ENCODE measurements at regions not wholly inside any gene's neighbourhood (a gene's known extent, or its start where the extent isn't known, plus 50 kb on each side); places are given as distances from the start of the nearest gene placed in this dataset.
"Not testable (repeated sequence)": the region's sequence is repeated elsewhere in the genome, so short reads cannot be mapped to it uniquely, and the experiment has no call there.

GRCh38 chr10:130512936-130513335 lies 376.7 kb downstream of the GLRX3 start:
- DNase-seq (ENCODE audit: low read depth): no peak

GRCh38 chr10:130513686-130514476 lies 377.7 kb downstream of the GLRX3 start:
- DNase-seq (ENCODE audit: low read depth): no peak

GRCh38 chr10:130515670-130516069 lies 379.5 kb downstream of the GLRX3 start:
- no peak for DNase-seq (ENCODE audit: low read depth)

DNA sequence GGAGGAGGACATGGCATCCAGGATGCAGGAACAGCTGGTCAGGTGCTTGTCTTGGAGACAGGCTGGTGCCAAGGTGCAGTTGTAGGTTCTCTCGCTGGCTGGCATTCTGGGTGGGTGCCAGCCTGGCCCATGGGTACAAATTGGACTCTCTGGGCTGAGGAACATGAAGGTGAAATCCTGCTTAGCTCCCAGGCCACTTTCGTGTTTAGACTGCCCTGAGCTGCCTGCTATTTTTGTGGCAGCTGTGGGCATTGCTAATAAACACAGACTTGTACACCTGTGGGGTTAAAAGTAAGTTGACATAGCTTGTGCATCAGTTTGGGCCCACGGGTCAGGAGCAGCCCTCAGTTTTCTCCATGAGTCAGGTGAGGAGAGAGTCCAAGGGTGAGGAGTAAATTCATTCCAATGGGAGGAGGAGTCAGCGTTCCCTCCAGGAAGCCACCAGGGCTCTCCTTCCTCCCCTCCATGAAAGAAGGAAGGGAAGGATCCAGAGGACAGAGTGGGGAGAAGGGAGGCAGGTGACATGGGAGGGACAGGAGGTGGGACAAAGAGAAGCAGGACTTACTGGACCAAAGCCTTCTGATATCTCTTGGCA lies 380.0 kb downstream of the GLRX3 start:
- no peak for DNase-seq (ENCODE audit: low read depth)

GRCh38 chr10:130518921-130519320 lies 382.7 kb downstream of the GLRX3 start:
- not testable (repeated sequence) for DNase-seq (ENCODE audit: low read depth)

- no peak for DNase-seq (ENCODE audit: low read depth)
Observed at GRCh38 chr10:130519791-130520190, 383.6 kb downstream of the GLRX3 start.

- no peak for DNase-seq (ENCODE audit: low read depth)
Observed at GRCh38 chr10:130531312-130531711, 395.1 kb downstream of the GLRX3 start.

GRCh38 chr10:130541090-130541489 lies 404.9 kb downstream of the GLRX3 start:
- DNase-seq (ENCODE audit: low read depth): no peak

DNA sequence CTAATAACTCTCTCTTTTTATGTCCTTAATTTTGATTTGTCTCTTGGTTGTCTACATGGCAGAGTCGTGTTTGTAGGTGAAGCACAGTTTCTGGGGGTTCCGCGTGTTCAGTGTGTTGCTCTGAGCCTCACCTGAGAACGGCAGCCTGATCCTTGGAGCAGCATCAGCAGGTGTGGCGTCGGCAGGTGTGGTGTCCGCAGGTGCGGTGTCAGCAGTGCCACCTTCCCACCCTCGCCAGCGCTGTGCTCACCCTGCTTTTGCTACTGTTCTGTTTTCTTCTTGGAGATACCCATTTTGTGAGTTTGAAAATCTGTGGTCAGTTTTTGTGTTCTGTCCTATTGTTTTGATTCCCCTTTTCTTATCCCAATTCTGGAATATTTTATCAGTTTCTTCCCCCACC lies 406.6 kb downstream of the GLRX3 start:
- DNase-seq (ENCODE audit: low read depth): no peak

DNA sequence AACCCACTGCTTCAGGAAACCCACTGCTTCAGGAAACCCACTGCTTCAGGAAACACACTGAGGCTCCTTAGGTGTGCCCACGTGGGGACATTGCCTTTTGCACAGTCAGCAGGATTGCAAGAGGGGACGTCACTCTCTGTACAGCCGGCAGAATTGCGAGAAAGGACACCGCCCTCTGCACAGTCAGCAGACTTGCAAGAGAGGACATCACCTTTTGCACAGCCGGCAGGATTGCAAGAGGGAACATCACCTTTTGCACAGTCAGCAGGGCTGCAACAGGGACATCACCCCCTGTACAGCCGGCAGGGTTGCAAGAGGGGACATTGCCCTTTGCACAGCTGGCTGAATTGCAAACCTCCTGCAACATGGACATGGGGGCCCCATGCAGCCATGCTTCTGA lies 407.6 kb downstream of the GLRX3 start:
- no peak for DNase-seq (ENCODE audit: low read depth)

- no peak for DNase-seq (ENCODE audit: low read depth)
Observed at GRCh38 chr10:130545122-130545521, 408.9 kb downstream of the GLRX3 start.

GRCh38 chr10:130545697-130546096 lies 409.5 kb downstream of the GLRX3 start:
- DNase-seq (ENCODE audit: low read depth): no peak

DNA sequence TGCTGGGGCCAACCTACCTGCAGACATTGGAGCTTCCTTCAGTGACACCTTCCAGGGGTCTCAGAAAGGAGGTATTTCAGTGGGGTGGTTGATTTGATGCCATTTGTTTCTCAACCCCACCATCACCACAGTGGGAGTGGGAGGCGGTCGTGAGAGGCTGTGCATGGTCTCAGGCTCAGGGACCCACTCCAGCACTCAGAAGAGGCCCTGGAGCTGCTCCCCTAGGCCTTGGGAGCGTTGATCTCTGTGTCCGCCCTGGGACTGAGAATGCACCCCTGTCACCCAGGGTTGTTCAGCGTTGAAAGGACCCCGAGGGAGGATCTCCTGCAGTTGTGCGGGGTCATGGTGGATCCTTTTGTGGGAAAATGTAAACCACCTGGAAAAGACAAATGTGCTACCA lies 410.6 kb downstream of the GLRX3 start:
- no peak for DNase-seq (ENCODE audit: low read depth)

GRCh38 chr10:130547368-130547767 lies 411.2 kb downstream of the GLRX3 start:
- DNase-seq (ENCODE audit: low read depth): no peak

DNA sequence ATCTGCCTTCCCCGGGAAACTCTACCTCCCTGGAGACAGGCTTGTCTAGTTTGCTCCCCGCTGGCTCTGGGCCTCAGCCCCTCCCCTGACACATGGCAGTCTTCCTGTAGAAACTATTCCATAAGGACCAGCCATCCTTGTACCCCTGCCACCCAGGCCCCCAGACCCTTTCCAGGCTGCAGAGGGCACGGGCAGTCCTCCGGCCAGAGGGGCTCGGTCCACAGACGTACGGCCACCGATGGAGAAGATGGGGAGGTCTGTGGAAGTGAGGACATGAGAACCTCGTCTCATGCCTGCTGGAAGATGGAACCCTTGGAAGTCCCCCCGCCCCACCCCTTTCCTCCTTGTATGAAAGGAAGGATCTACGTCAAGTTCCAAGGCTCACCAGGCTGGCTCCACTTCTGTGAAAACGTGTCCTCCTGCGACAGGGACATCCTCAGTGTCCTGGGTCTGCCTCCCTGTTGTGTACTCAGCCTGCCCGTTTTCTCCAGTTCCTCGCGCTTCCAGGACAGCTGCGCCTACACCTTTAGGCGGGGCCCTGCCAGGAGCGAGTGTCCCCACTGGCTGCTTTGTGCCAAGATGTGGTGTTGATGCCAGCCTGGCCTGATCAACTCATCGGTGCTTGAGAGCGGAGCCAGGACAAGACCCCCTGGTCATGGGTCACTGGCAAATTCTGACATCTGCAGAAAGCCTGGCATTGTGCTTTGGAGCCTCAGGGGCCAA lies 414.9 kb downstream of the GLRX3 start:
- no peak for DNase-seq (ENCODE audit: low read depth)

DNA sequence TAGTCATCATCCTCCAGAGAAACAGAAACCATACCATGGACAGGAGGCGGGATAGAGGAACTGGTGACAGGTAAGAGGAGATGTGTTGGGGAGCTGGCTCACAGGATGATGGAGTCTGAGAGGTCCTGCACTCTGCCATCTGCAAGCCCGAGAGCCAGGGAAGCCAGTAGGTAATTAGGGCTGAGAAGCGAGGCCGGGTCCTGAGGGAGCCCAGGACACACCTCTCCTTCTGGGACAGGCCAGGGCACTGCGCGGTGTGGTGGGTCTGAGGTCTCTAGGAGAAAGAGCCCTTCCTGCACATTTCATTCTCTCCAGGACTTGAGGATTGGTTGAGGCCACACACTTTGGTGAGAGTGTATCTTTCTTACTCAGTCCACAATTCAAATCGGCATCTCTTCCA lies 415.5 kb downstream of the GLRX3 start:
- no peak for DNase-seq (ENCODE audit: low read depth)

GRCh38 chr10:130553826-130554225 lies 417.6 kb downstream of the GLRX3 start:
- no peak for DNase-seq (ENCODE audit: low read depth)

DNA sequence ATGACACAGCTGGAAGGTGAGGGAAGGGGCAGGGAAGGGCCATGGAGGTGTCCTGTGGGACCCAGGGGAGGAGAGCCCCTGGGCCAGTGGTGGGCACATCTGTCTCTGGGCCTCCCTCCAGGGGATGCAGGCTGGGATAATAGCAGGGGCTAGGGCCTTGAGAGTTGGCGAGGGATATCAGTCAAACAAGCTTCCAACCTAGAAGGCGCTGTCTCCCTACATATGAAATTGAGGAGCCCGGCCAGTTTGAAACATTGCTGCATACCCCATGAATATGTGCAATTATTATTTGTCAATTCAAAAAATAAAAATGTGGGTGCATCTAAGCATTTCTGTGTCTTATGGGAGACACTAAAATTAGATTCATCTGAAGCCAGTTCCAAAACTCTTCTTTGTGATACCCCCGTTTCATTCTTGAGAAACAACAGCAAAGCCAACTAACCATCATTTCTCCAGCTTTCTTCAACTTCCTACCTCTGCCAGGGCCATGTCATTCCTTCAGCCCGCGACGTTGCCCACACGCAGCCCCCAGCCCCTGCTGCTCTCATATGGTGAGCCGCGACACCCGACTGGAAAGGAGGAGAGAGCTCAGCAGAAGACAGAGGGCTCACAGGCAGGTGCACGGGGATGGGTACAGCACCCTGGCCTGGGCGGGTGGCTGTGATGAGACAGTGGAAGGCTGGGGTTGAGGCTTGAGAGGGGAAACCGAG lies 418.7 kb downstream of the GLRX3 start:
- no peak for DNase-seq (ENCODE audit: low read depth)

DNA sequence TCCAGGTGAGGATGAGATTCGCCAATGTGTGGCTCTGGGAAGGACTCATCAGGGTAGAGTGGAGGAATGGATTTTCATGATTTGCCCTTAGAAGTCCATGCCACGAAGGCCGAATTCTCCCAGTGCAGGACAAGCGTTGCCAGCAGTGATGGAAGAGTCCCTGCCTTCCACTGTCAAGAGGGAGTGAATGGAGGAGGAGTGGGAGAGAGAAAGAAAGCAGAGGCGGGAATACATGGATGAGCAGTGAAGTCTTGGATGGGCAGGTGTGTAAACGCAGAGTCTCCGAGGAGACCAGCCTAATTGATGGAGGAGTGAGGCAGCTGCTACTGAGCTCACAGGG lies 419.2 kb downstream of the GLRX3 start:
- DNase-seq (ENCODE audit: low read depth): no peak

DNA sequence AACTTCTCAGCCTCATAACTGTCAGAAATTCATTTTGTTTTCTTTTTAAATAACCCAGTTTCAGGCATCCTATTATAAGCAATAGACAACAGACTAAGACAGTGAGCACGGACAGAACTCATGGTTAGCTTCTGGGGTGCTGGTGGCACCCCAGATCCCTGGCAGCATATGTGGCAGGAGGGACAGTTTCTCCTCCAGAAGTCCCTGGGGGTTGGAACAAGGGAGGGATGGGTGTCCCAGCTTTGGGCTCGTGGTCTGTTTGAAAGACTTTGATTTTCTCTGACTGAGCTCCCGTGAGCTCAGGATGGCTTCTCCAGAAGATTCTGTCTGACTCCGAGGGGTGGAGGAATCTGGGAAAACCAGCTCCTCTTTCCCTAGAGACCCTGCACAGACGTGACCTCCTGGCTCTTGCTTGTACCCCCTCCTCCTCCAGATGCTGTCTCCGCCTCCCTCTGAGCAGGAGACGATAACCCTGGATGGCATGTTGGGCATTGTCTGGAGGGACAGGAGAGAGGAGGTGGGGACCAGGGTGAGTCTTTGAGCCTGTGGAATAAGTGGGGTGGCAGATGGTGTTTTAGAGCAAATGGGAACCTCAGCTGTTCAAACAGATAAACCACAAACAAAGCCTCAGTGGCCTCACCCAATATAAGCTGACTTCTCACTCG lies 421.1 kb downstream of the GLRX3 start:
- no peak for DNase-seq (ENCODE audit: low read depth)

GRCh38 chr10:130558746-130559546 lies 422.8 kb downstream of the GLRX3 start:
- no peak for DNase-seq (ENCODE audit: low read depth)

Data from amniotic epithelial cell (primary cell).